Skeletal muscle tissue (tissue), 3 donors: ENCODE measurements at regions not wholly inside any gene's neighbourhood (a gene's known extent, or its start where the extent isn't known, plus 50 kb on each side); places are given as distances from the start of the nearest gene placed in this dataset.

Experiments
- H3K27ac ChIP-seq: one replicate; pipeline ENCODE4 v1.7.0; 2013; ENCODE audit warnings: mild to moderate bottlenecking, low read depth, low read length, inconsistent platforms
- H3K27me3 ChIP-seq, 3 donors: one replicate each; pipeline ENCODE4 v1.7.0; 2013; ENCODE audit warnings: low read length in 3 of 3; ENCODE audit not compliant: control insufficient read depth in 3 of 3, insufficient read depth in 3 of 3
- H3K36me3 ChIP-seq, 3 donors: one replicate each; pipeline ENCODE4 v1.7.0; 2013; ENCODE audit warnings: low read length in 3 of 3; ENCODE audit not compliant: control insufficient read depth in 3 of 3, insufficient read depth in 3 of 3
- H3K4me1 ChIP-seq, 3 donors: one replicate each; pipeline ENCODE4 v1.7.0; 2013; ENCODE audit warnings: low read length in 3 of 3, mild to moderate bottlenecking in 3 of 3; ENCODE audit not compliant: control insufficient read depth in 3 of 3, insufficient read depth in 3 of 3
- H3K4me3 ChIP-seq, 3 donors: one replicate each; pipeline ENCODE4 v1.7.0; 2013; ENCODE audit warnings: low read length in 3 of 3
- H3K9ac ChIP-seq, 3 donors: one replicate each; pipeline ENCODE4 v1.7.0; 2013; ENCODE audit warnings: low read length in 3 of 3, mild to moderate bottlenecking in 3 of 3, moderate library complexity in 2 of 3, low read depth in 1 of 3
- H3K9me3 ChIP-seq, 3 donors: one replicate each; pipeline ENCODE4 v1.7.0; 2013; ENCODE audit warnings: low read length in 3 of 3; ENCODE audit not compliant: control insufficient read depth in 3 of 3
- donor health status: Osteomylitis.

DNA sequence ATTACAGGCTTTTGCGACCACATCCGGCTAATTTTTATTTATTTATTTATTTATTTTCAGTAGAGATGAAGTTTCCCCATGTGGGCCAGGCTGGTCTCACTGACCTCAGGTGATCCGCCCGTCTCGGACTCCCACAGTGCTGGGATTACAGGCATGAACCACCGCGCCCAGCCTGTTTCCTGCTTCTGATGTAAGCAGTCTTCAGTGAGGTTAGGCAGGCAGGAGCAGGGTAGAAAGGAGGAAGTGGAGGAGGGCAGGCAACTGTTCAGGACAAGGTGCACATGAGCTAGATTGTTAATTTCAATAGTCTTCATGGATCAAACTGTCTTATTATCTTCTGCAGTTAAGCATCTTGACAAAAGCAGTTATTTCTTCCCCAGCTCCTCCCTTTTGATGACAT is 605.0 kb downstream of the CCSER2 start:
- Histone ChIP-seq H3K27ac (no peak overlapping the region), H3K27me3 (no peaks in the 10 kb centered on the region), H3K4me3 (no peak overlapping the region), H3K9ac (no peak overlapping the region), H3K36me3 (no peaks in the 10 kb centered on the region), H3K9me3 (peaks cover 0 to 2% (median 0%) of the 10 kb centered on the region in 3 donors), H3K4me1 (no peaks in the 10 kb centered on the region)

GRCh38 chr10:84935772-84936171 is 607.4 kb downstream of the CCSER2 start:
- Histone ChIP-seq H3K4me1 (no peaks in the 10 kb centered on the region), H3K9me3 (no peaks in the 10 kb centered on the region), H3K9ac (no peak overlapping the region), H3K27me3 (no peaks in the 10 kb centered on the region), H3K4me3 (no peak overlapping the region), H3K27ac (no peak overlapping the region), H3K36me3 (no peaks in the 10 kb centered on the region)

DNA sequence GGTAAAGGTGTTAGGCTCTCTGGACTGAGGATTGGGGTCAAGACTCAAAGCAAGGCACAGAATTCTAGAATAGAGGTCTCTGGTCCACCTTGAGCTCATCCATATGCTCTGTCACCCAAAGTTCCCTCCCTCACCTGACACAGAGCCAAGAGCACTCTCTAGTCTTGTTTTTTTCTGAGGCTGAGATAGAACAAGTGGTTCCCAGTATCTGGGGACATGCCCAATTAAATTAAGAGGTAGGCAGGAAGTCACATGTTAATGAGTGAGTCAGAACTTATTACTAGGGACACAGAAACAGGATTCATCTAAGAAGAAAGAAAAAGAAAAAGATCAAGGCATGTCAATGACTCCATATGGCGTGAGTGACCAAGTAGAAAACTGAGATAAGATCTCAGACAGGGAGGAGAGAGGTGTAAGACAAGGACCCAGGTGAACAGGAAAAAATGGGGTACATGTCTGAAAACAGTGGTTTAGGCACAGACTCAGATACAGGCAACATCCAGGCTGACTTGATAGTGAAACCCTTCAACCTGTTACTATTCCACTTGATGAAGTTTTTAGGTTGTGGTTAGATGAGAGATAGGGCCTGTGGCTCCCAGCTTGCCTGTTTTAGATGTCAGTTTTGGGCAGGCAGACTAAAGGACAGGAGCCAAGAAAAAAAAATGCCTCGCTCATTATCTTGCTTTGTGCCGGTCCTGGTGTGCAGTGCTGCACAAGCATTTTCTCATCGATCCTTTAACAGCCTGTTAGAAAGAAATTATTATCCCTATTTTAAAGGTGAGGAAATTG is 609.9 kb downstream of the CCSER2 start:
- no peak overlapping the region for H3K9ac ChIP-seq
- H3K9me3 ChIP-seq = no peaks in the 10 kb centered on the region
- H3K27ac ChIP-seq = no peak overlapping the region
- no peaks in the 10 kb centered on the region for H3K4me1 ChIP-seq
- H3K4me3 ChIP-seq = no peak overlapping the region
- no peaks in the 10 kb centered on the region for H3K36me3 ChIP-seq
- H3K27me3 ChIP-seq = no peaks in the 10 kb centered on the region

DNA sequence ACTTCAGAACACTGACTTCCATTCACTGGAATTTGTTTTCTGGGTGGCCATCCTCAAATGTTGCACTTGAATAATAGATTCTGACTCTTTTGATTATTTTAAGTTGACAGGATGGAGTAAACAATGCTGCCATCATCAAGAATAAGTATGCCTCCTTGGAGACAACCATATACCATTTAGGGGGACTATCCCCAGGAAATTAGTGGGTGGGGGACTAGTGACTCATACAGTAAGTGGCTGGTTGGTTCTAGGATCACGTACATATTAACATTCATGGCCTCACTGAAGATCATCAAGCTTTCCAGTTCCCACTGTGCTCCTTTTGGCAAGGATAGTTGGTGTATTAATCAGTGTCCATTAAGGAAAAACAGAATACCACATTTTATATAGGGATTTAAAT is 615.2 kb downstream of the CCSER2 start:
- Histone ChIP-seq H3K36me3 (no peaks in the 10 kb centered on the region), H3K4me3 (no peak overlapping the region), H3K9me3 (no peaks in the 10 kb centered on the region), H3K27me3 (no peaks in the 10 kb centered on the region), H3K9ac (no peak overlapping the region), H3K4me1 (no peaks in the 10 kb centered on the region), H3K27ac (no peak overlapping the region)

DNA sequence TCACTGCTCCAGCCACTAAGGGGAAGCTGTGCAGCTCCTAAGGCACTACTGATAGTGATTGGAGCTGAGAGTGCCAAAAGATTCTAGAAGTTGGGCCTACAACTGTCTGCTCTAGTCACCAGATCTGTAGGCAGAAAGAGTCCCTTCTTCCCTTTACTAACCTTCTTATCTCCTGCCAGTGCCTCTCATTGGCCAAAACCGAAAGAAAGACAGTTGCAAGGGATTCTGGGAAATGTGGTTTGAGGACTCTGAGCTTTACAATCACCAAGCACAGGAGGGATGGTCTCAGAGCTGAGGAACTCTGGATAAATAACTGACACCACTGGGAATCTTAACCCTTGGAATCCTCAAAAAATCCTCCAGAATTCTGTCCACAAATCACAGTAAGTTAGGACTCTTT is 615.8 kb downstream of the CCSER2 start:
- no peaks in the 10 kb centered on the region for H3K4me1 ChIP-seq
- H3K36me3 ChIP-seq = no peaks in the 10 kb centered on the region
- H3K4me3 ChIP-seq = no peak overlapping the region
- H3K27ac ChIP-seq = no peak overlapping the region
- H3K27me3 ChIP-seq = no peaks in the 10 kb centered on the region
- no peak overlapping the region for H3K9ac ChIP-seq
- H3K9me3 ChIP-seq = no peaks in the 10 kb centered on the region

DNA sequence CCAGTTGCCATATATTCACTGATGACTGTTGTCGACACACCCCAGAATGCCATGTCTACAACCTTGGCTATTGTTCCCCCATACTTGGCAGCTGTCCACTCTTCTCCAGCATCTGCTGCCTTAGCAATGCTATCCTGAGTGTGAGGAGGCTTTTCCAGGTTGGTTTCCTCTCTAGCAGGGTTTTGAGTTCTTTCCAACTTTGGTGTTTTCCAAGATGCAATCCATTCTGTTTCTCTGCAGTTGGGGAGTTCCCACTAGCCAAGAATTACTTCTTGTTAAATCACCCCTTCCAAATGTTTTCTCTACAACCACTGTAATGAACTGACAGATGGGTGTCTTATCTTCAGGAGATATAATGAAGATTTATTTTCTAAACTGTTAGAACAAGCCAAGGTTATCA is 617.4 kb downstream of the CCSER2 start:
- Histone ChIP-seq H3K27me3 (no peaks in the 10 kb centered on the region), H3K27ac (no peak overlapping the region), H3K36me3 (no peaks in the 10 kb centered on the region), H3K4me3 (no peak overlapping the region), H3K9me3 (no peaks in the 10 kb centered on the region), H3K9ac (no peak overlapping the region), H3K4me1 (no peaks in the 10 kb centered on the region)

DNA sequence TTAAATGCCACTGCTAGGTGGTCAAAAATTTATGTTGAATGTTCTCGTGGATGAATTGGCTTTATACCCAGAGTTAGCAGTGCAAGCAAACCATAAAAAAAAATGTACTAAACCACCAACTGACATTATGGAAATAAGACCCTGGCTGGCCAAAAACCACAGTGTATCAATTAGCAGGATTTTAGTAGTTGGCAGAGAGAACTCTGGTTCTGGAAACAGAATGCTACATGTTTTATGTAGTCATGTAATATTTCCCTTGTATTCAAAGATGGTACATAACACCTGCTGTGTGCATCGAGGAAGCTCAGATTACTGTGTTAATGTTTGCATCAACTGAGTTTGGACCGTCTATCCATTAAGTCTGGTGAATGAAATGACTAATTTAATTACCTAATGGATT is 618.5 kb downstream of the CCSER2 start:
- no peaks in the 10 kb centered on the region for H3K9me3 ChIP-seq
- H3K9ac ChIP-seq = no peak overlapping the region
- no peaks in the 10 kb centered on the region for H3K36me3 ChIP-seq
- H3K27me3 ChIP-seq = no peaks in the 10 kb centered on the region
- no peak overlapping the region for H3K4me3 ChIP-seq
- H3K27ac ChIP-seq = no peak overlapping the region
- H3K4me1 ChIP-seq = no peaks in the 10 kb centered on the region

- no peak overlapping the region for H3K27ac ChIP-seq
- no peaks in the 10 kb centered on the region for H3K36me3 ChIP-seq
- no peaks in the 10 kb centered on the region for H3K9me3 ChIP-seq
- no peak overlapping the region for H3K4me3 ChIP-seq
- H3K4me1 ChIP-seq = no peaks in the 10 kb centered on the region
- H3K9ac ChIP-seq = no peak overlapping the region
- no peaks in the 10 kb centered on the region for H3K27me3 ChIP-seq
Observed at GRCh38 chr10:84948644-84949043, 620.3 kb downstream of the CCSER2 start.

DNA sequence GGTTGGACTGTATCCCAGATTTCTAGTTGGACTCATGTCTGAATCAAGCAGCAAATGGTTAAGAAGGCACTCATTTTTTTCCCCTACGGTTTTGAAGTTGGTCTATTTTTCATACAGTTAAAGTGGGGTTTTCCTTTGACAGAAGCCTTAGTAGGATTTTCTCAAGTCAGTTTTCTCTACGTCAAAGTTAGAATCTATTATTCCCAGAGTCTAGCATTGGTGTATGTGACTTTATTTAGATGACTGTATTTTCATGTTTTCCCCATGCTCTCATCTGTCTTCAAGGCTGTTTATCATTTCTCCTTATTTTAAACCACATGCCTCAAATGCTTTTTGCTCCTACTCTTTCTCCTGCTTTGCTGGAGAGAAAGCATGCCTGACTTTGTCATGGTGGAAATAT is 623.2 kb downstream of the CCSER2 start:
- Histone ChIP-seq H3K4me3 (no peak overlapping the region), H3K36me3 (no peaks in the 10 kb centered on the region), H3K9ac (no peak overlapping the region), H3K27me3 (no peaks in the 10 kb centered on the region), H3K4me1 (no peaks in the 10 kb centered on the region), H3K27ac (no peak overlapping the region), H3K9me3 (no peaks in the 10 kb centered on the region)

- Histone ChIP-seq H3K4me3 (no peak overlapping the region), H3K9me3 (no peaks in the 10 kb centered on the region), H3K27me3 (no peaks in the 10 kb centered on the region), H3K36me3 (no peaks in the 10 kb centered on the region), H3K9ac (no peak overlapping the region), H3K27ac (no peak overlapping the region), H3K4me1 (no peaks in the 10 kb centered on the region)
Observed at GRCh38 chr10:84957427-84957826, 629.0 kb downstream of the CCSER2 start.
